Fibroblast of skin of abdomen (primary cell): ENCODE measurements at regions not wholly inside any gene's neighbourhood (a gene's known extent, or its start where the extent isn't known, plus 50 kb on each side); places are given as distances from the start of the nearest gene placed in this dataset.
"Not testable (repeated sequence)": the region's sequence is repeated elsewhere in the genome, so short reads cannot be mapped to it uniquely, and the experiment has no call there.

Source experiments
- DNase-seq: peaks from one replicate; pipeline ENCODE4 v3.0.0-alpha.2; 2013

DNA sequence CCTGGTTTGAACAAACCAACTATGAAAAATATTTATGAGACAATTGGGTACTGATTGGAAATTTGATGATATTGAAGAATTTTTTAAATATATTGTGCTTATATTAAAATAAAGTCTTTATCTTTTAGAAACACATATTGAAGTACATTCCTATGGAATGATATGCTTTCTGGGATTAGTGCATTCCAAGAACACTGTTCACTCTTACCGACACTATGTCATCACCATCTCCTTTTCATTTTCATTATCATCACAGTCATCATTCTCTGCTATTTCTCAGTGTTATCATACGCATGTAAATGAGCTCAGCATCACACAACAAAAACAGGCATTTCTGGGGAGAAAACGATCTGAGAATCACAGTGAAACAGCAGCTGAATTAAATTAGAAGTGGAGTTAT is 513.3 kb upstream of the CCDC196 start:
- DNase-seq: peak; percentile 83

DNA sequence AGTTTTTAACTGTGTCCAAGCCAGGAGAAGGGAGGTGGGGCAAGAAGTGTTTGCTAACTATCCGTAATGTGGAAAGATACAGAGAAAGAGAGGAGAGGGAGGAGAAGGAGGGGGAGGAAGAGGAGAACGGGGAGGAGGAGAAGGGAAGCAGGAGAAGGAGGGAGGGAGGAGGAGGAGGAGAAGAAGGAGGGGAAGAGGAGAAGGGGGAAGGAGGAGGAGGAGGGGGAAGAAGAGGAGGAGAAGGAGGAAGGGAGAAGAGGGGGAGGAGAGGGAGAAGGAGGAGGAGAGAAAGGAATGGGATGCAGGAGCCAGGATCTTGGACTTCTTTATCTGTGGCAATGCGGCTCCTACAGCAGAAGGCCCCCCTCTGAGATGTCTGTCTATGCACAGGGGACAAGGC is 510.3 kb upstream of the CCDC196 start:
- no peak for DNase-seq

GRCh38 chr14:65976761-65977404 is 509.3 kb upstream of the CCDC196 start:
- peak; percentile 31 for DNase-seq

DNA sequence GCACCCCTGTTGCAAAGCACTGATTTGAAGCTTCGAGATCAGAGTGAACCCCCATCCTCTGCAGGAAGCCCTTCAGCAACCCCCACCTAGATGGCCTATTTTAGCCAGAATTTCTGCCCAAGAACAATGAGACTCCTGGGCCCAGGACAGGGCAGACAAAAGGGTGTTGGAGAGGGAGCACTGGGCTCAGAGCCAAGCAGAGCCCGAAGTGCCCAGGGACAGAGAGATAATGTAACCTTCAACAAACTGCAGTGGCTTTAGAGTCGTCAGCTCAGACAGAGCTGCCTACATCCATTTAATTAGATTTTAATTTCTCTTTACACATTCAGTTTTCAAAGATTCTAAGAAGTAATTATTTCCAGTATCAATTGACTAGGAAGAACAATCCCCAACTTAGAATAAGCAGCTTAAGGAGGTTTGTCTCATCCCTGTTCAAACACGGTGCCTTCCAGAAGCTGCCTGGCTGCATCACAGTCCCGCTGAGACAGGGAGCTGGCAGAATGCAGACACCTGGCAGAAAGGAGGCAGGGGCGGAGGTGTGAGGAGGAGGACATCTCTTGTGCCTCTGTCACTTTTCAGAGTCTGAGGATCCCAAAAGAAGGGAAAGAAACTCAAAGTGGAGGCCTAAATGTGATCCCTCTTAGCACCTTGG is 504.9 kb upstream of the CCDC196 start:
- DNase-seq: no peak

DNA sequence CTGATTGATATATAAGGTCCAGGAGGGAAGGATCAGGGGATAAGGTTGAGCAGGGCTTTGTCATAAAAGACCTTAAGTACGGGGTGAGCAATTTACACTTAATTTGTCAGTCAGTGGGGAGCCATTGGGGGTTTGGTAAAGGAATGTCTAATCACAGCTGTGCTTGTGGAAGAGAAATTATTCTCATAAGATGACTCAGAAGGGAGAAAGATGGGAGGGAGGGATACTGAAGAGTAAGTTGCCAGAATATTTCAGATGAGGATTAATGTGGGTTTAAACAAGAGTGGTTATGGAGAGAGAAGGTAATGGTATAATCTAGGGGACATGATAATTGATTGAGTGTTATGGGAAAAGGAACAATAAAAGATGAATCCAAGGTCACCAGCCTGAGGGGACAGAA is 500.1 kb upstream of the CCDC196 start:
- peak; percentile 57 for DNase-seq

DNA sequence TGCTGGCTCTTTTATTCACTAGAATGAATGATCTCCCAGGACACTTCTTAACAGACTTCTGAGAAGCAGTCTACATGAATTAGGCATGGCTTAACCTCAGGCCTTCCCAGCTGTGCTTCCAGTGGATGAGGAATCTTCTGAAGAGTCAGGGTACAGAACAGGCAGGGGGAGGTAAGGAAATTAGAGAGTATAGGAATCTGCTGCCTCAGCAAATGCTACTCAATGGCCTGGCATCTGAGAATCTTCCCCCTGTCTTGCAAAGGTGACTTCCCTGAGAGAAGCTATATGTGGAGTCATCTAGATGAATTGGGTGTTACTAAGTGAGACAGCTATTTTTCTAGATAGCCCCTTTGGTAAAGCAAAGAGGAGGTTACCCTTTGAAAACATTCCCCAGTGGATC is 496.2 kb upstream of the CCDC196 start:
- DNase-seq: no peak

- DNase-seq: no peak
Observed at GRCh38 chr14:65991104-65991503, 495.1 kb upstream of the CCDC196 start.

DNA sequence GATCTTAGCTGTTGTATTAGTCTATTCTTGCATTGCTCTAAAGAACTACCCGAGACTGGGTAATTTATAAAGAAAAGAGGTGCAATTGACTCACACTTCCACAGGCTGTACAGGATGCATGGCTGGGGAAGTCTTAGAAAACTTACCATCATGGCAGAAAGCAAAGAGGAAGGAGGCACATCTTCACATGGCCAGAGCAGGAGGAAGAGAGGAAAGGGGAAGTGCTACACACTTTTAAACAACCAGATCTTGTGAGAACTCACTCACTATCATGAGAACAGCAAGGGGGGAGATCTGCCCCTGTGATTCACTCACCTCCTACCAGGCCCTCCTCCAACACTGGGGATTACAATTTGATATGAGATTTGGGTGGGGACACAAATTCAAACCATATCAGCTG is 494.2 kb upstream of the CCDC196 start:
- not testable (repeated sequence) for DNase-seq

GRCh38 chr14:65993103-65993502 is 493.1 kb upstream of the CCDC196 start:
- DNase-seq: no peak

GRCh38 chr14:65993996-65994395 is 492.2 kb upstream of the CCDC196 start:
- no peak for DNase-seq

GRCh38 chr14:65997347-65997746 is 488.8 kb upstream of the CCDC196 start:
- DNase-seq: no peak

DNA sequence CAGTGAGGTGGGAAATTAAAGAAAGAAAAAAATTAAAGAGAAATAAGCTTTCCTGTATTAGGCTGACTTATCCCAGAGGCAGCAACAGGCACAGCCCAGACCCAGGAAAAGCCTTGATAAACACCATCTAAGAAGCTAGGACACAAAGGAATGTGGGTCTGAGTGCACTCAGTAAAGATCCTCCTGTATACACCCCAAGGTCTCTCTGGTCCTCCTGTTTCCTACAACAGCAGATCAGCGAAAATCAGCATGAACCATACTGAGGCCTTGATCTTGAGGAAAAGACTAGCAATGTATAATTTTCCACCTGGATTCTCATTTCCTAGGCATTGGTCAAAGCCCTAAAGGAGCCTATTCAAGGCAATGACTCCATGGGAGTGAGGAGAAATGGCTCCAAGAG is 486.3 kb upstream of the CCDC196 start:
- DNase-seq: no peak

- DNase-seq: no peak
Observed at GRCh38 chr14:66000766-66001165, 485.4 kb upstream of the CCDC196 start.

DNA sequence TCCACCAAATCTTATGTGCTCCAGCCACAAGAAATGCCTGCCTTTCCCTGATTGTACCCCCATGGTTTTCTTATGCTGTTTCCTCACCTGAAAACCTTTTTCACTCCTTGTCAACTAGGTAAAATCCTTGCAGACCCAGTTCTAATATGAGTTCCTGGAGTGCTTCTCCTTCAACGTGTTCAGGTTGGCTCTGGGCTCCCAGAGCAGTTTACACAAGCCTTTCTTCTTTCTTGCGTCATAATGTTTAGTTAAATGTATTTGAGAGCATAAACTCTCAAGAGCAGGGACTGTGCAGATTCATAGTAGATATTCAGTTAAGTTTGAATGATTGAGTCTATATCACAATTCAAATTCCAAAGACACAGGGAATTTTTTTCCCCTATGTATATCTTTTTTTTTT is 484.8 kb upstream of the CCDC196 start:
- DNase-seq: no peak

DNA sequence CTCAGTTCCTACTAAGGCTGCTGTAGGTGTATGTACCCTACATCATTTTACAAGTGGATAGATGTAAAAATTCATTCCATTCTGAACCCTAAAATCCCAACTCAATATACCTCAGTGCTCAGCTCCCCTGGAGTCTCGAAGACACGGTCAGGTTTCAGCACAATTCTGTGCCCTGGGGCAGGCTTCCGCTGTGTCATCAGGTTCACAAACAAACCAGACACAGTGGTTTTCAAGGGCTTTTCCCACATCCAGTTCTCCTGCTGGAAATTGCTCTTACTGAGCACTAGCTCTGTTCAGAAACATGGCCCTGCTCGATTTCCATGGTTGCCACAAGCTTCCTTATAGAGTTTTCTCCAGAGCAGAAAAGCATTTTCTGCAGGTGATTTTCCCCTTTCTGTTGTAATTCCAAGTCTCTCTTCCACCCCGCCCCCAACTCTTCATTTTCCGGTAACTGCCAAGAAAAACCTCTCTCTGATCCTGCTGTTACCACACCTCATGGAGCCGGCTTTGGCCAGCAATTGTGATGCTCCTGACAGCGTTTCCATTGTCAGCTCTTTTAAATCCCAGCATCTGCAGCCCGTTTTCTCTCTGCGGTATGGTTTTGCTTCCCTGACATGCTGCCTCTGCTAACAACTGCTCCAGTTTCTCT is 483.0 kb upstream of the CCDC196 start:
- no peak for DNase-seq

- DNase-seq: no peak
Observed at GRCh38 chr14:66005900-66006434, 480.2 kb upstream of the CCDC196 start.

DNA sequence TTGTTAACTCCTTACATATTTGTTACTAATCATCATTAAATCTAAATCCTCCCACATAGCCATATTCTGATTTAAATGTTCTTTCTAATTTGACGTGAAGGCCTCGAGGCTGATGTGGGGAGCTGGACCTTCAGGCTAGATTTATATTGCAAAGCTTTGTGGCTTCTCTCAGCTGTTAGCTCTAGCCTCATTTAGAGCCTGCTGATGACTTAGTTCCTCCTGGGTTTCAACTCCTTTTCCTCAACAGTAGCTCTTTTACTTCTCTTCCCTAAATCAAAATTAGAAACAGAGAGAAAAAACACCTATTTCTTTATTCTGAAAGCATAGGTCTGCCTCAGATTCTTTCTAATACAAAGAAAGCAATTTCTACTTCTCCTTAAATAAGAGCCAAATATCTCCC is 477.5 kb upstream of the CCDC196 start:
- DNase-seq: no peak

GRCh38 chr14:66009089-66009488 is 477.1 kb upstream of the CCDC196 start:
- DNase-seq: peak; percentile 81

- DNase-seq: no peak
Observed at GRCh38 chr14:66010695-66011094, 475.5 kb upstream of the CCDC196 start.

DNA sequence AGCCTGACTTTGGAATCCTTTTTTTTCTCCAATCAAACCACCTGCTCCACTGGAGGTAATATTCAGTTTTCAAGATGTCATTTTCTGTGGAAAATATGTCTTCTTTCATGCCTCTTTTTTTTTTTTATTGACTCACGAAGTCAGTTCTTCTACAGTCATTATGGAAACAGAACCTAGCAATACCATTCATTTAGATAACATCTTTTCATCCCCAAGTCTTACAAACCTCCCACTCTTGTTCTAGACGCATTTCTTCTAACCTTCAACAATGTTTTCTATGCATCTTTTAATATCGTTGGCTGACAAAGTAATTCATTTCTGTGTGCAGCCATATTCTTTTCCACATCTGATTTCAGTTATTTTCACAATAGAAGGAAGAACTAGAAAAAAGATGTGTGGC is 474.3 kb upstream of the CCDC196 start:
- no peak for DNase-seq

- not testable (repeated sequence) for DNase-seq
Observed at GRCh38 chr14:66013607-66014006, 472.6 kb upstream of the CCDC196 start.

DNA sequence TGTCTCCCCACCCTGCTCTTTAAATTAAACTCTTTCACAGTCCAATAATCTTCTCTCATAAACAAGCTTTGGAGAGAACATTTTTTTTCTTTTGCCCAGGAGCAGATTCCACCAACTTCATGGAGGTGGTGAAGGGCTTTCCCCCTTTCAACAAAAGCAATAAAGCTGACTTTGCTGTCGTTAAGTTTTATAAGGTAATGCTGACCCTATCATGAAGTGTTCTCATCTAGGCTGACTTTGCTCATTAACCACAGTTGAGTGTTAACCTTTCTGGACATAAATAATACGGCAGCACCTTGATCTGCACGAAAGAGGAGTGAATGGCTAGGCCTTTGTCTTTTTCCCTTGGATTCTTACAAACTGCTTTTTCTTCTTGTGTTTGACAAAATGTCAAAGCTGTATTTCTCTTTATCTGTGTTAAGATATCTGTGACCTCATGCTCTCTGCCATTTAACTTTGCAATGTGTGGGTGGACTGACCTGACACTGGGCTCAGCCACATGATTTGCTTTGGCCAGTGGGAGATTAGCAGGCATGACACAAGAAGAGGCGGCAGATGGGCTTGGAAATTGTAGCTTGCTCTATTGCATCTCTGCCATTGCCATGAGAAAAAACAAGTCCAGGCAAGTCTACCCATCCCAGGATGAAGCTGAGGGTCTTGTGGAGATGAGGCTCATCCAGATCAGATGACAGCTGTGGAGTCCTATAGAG is 470.9 kb upstream of the CCDC196 start:
- DNase-seq: no peak

GRCh38 chr14:66017927-66018326 is 468.2 kb upstream of the CCDC196 start:
- DNase-seq: no peak
